ENCODE measurements at regions not wholly inside any gene's neighbourhood (a gene's known extent, or its start where the extent isn't known, plus 50 kb on each side); places are given as distances from the start of the nearest gene placed in this dataset.

GRCh38 chr2:144333143-144333555, 186.8 kb downstream of the ZEB2 start:
- no peak for ATAC-seq (ENCODE audit: insufficient number of reproducible peaks, low FRiP score, low read depth)
- peak overlapping the region; percentile 74 for H3K4me3 ChIP-seq
- H3K27me3 ChIP-seq (replicated peaks; ENCODE audit: insufficient read depth) = no peaks in the 10 kb centered on the region
- H3K4me1 ChIP-seq (ENCODE audit: control insufficient read depth in 1 of 2, low read depth in 2 of 2) = peaks cover 5 to 12% of the 10 kb centered on the region in 2 donors
- no peaks in the 10 kb centered on the region for H3K36me3 ChIP-seq
- DNase-seq (ENCODE audit: low spot score) = no peak
- TF ChIP-seq CTCF (IDR thresholded peaks at IDR 0.05) = no peak
- peak overlapping the region; percentile 74 to 78 for H3K27ac ChIP-seq
- no peaks in the 10 kb centered on the region for H3K9me3 ChIP-seq

- TF ChIP-seq CTCF (IDR thresholded peaks at IDR 0.05) = no peak
- peaks cover 5 to 12% of the 10 kb centered on the region in 2 donors for H3K4me1 ChIP-seq (ENCODE audit: control insufficient read depth in 1 of 2, low read depth in 2 of 2)
- H3K27me3 ChIP-seq (replicated peaks; ENCODE audit: insufficient read depth) = no peaks in the 10 kb centered on the region
- H3K27ac ChIP-seq = peak overlapping the region; percentile 74 to 78
- peak overlapping the region; percentile 74 for H3K4me3 ChIP-seq
- H3K36me3 ChIP-seq = no peaks in the 10 kb centered on the region
- H3K9me3 ChIP-seq = no peaks in the 10 kb centered on the region
- DNase-seq (ENCODE audit: low spot score) (peak; percentile 17), ATAC-seq (ENCODE audit: insufficient number of reproducible peaks, low FRiP score, low read depth) (peak; percentile 93)
These were observed 187.4 kb downstream of the ZEB2 start for GRCh38 chr2:144332356-144333142.

GRCh38 chr2:144331674-144332355, 188.1 kb downstream of the ZEB2 start:
- H3K27ac ChIP-seq = peak overlapping the region; percentile 66 to 78
- DNase-seq (ENCODE audit: low spot score) (peak; percentile 14), ATAC-seq (ENCODE audit: insufficient number of reproducible peaks, low FRiP score, low read depth) (peak; percentile 76)
- peak; percentile 6 for TF ChIP-seq CTCF (IDR thresholded peaks at IDR 0.05)
- H3K4me1 ChIP-seq (ENCODE audit: control insufficient read depth in 1 of 2, low read depth in 2 of 2) = peaks cover 5 to 12% of the 10 kb centered on the region in 2 donors
- H3K4me3 ChIP-seq = peak overlapping the region; percentile 74
- H3K36me3 ChIP-seq = no peaks in the 10 kb centered on the region
- no peaks in the 10 kb centered on the region for H3K27me3 ChIP-seq (replicated peaks; ENCODE audit: insufficient read depth)
- no peaks in the 10 kb centered on the region for H3K9me3 ChIP-seq

- no peak for TF ChIP-seq CTCF (IDR thresholded peaks at IDR 0.05)
- Histone ChIP-seq H3K4me1 (ENCODE audit: control insufficient read depth in 1 of 2, low read depth in 2 of 2) (peaks cover 5 to 12% of the 10 kb centered on the region in 2 donors), H3K36me3 (no peaks in the 10 kb centered on the region), H3K9me3 (no peaks in the 10 kb centered on the region), H3K4me3 (peak overlapping the region; percentile 74), H3K27ac (peak overlapping the region; percentile 66 to 78), H3K27me3 (replicated peaks; ENCODE audit: insufficient read depth) (no peaks in the 10 kb centered on the region)
- DNase-seq (ENCODE audit: low spot score) (no peak), ATAC-seq (ENCODE audit: insufficient number of reproducible peaks, low FRiP score, low read depth) (no peak)
These were observed 188.8 kb downstream of the ZEB2 start for GRCh38 chr2:144330951-144331673.

GRCh38 chr2:144329472-144329871, 190.4 kb downstream of the ZEB2 start:
- no peaks in the 10 kb centered on the region for H3K27me3 ChIP-seq (replicated peaks; ENCODE audit: insufficient read depth)
- TF ChIP-seq CTCF (IDR thresholded peaks at IDR 0.05) = no peak
- H3K4me3 ChIP-seq = no peak overlapping the region
- no peak for DNase-seq (ENCODE audit: low spot score)
- H3K27ac ChIP-seq = no peak overlapping the region
- no peaks in the 10 kb centered on the region for H3K9me3 ChIP-seq
- H3K36me3 ChIP-seq = no peaks in the 10 kb centered on the region
- peaks cover 5 to 12% of the 10 kb centered on the region in 2 donors for H3K4me1 ChIP-seq (ENCODE audit: control insufficient read depth in 1 of 2, low read depth in 2 of 2)
- no peak for ATAC-seq (ENCODE audit: insufficient number of reproducible peaks, low FRiP score, low read depth)

Data from thoracic aorta (tissue), 2 donors.